GM23248 (cell line): ENCODE measurements at regions not wholly inside any gene's neighbourhood (a gene's known extent, or its start where the extent isn't known, plus 50 kb on each side); places are given as distances from the start of the nearest gene placed in this dataset.

Experiments
- EZH2 ChIP-seq: fragments of 200-600 bp; sonication (generic); IDR thresholded peaks from 2 replicates; pipeline ENCODE4 v1.6.1; 2018; ENCODE audit warnings: antibody characterized with exemption, mild to moderate bottlenecking; ENCODE audit not compliant: insufficient read depth, poor library complexity, severe bottlenecking
- EZH2phosphoT487 ChIP-seq: fragments of 200-600 bp; sonication (generic); IDR thresholded peaks from 2 replicates; pipeline ENCODE4 v1.6.1; 2018; ENCODE audit warnings: antibody characterized with exemption, moderate library complexity, mild to moderate bottlenecking, low read depth; ENCODE audit not compliant: insufficient read depth

DNA sequence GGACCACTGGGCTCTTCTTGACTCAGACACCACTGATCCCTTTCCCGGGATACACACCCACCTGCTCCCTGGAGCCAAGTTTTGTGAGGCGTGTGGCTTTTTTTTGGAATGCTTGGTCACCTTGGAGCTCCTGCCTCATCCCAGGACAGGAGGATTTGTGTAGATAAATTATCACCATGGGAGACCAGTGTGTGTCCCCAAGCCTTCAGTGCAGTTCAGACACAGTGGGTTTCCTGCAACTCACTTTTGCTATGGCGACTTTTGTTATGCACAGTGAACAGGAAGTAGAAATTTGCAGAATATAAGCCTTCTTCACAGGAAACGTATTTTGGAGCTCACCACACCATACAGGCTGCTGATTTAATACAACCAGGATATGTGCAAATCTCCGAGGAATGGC, 357.4 kb downstream of the PAX1 start:
- TF ChIP-seq EZH2phosphoT487: no peak
- no peak for TF ChIP-seq EZH2
